Psoas muscle (tissue), 7 donors: ENCODE measurements at regions not wholly inside any gene's neighbourhood (a gene's known extent, or its start where the extent isn't known, plus 50 kb on each side); places are given as distances from the start of the nearest gene placed in this dataset.
A peak's percentile ranks its signal among the peaks of the same experiment; 100 is the strongest.

Experiments used
- ATAC-seq, 4 donors: fragments of 200-7000 bp; cut with Tn5 transposase; one replicate each; pipeline ENCODE4 v1.9.1; 2020; ENCODE audit warnings: moderate library complexity in 3 of 4, mild to moderate bottlenecking in 2 of 4
- DNase-seq, 2 donors: peaks; one replicate each; pipeline ENCODE4 v3.0.0-alpha.2; 2020
- H3K27ac ChIP-seq: fragments of 200-600 bp; one replicate; pipeline ENCODE4 v1.8.0; 2022
- H3K27me3 ChIP-seq, 3 donors: fragments of 200-600 bp in 1 of 3; one replicate each; pipeline versions ENCODE4 v1.6.1 to v1.8.0; 2013 to 2022; ENCODE audit warnings: low read length in 2 of 3, mild to moderate bottlenecking in 2 of 3, moderate library complexity in 1 of 3; ENCODE audit not compliant: insufficient read depth in 3 of 3
- H3K36me3 ChIP-seq, 2 donors: fragments of 200-600 bp in 1 of 2; one replicate each; pipeline versions ENCODE4 v1.6.1 to v1.8.0; 2013 to 2022; ENCODE audit warnings: low read depth in 1 of 2, mild to moderate bottlenecking in 1 of 2, moderate library complexity in 1 of 2; ENCODE audit not compliant: insufficient read depth in 1 of 2
- H3K4me1 ChIP-seq: fragments of 200-600 bp; one replicate; pipeline ENCODE4 v1.8.0; 2022
- H3K4me3 ChIP-seq: fragments of 200-600 bp; one replicate; pipeline ENCODE4 v1.8.0; 2022; ENCODE audit warnings: mild to moderate bottlenecking
- H3K9me3 ChIP-seq: fragments of 200-600 bp; one replicate; pipeline ENCODE4 v1.8.0; 2022
- WGBS, 3 donors: extraction: QIAGEN DNeasy Blood & Tissue Kit; methylation state at CpG; one replicate each; pipeline versions ENCODE4 v1.1.6 to v1.1.7; 2013; 5-methylcytosine and 5-hydroxymethylcytosine counted together
- intact Hi-C, 2 donors: fragments of 100-400 bp; cut with DNase I; formaldehyde crosslinking; loops; one replicate each; pipeline versions ENCODE4 v1.11.0 to v1.14.2; 2022
- TF ChIP-seq, protein P1 (sequence below): fragments of 200-600 bp; IDR thresholded peaks from one replicate; pipeline ENCODE4 v1.8.0; 2022; ENCODE audit warnings: antibody characterized with exemption
- donor health status: healthy with polysubstance abuse.
- donor health status: DM: no; HTN: no; CAD: no; lungs with moderate emphysema.
- donor health status: Bipolar disorder and iron deficiency.
- donor health status: healthy.
- donor health status: DM: yes; HTN: yes; CAD: no.
- donor health status: DM: no; HTN: no; CAD: no.
- donor health status: DM: yes; HTN: yes; CAD: no.

DNA sequence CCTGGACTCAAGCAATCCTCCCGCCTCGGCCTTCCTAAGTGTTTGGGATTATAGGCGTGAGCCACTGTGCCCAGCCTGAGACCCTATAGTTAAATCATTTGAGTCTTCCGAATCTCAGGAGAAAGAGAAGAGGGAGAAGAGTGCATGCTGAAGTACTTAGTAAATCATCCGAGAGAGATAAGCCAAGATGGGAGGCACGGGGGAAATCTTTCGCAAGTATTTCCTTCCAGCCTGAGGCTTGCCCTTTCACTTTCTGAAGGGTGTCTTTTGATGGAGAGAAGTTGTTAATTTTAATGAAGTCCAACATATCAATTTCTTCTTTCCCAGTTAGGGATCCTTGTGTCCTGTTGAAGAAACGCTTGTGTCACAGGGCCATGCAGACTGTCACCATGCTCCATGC is 97.1 kb upstream of the SLC6A6 start:
- Histone ChIP-seq H3K4me1 (peaks cover 47% of the 10 kb centered on the region), H3K9me3 (no peaks in the 10 kb centered on the region), H3K27me3 (no peaks in the 10 kb centered on the region), H3K4me3 (no peak overlapping the region), H3K27ac (peak overlapping the region; percentile 79), H3K36me3 (no peaks in the 10 kb centered on the region)
- intact Hi-C loops, result no loop called here
- 74 to 81% (median 74%) methylated on average over 8 of the region's 8 CpGs for WGBS, 3 donors
- TF ChIP-seq, protein P1, sequence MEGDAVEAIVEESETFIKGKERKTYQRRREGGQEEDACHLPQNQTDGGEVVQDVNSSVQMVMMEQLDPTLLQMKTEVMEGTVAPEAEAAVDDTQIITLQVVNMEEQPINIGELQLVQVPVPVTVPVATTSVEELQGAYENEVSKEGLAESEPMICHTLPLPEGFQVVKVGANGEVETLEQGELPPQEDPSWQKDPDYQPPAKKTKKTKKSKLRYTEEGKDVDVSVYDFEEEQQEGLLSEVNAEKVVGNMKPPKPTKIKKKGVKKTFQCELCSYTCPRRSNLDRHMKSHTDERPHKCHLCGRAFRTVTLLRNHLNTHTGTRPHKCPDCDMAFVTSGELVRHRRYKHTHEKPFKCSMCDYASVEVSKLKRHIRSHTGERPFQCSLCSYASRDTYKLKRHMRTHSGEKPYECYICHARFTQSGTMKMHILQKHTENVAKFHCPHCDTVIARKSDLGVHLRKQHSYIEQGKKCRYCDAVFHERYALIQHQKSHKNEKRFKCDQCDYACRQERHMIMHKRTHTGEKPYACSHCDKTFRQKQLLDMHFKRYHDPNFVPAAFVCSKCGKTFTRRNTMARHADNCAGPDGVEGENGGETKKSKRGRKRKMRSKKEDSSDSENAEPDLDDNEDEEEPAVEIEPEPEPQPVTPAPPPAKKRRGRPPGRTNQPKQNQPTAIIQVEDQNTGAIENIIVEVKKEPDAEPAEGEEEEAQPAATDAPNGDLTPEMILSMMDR, result no peak
- ATAC-seq (no peak), DNase-seq (no peak)

DNA sequence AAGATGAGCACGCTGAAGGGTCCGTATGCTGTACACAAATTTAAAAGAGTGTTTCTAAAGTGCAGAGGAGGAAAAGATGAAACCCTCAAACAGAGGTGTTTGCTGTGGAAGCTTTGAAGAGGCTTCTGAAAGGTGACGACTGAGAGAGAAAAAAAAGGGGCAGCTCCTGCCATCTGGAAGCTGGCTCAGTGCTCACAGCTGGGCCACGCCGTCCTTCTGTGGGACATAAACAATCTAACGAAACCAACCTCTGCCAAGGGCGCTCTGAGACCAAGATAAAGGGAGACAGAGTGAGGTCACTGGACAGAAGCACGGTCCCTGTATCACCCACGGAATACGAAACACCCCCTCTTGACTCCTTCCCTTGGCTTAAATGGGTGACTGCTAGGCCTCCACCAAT is 96.3 kb upstream of the SLC6A6 start:
- no peaks in the 10 kb centered on the region for H3K27me3 ChIP-seq
- H3K9me3 ChIP-seq, result no peaks in the 10 kb centered on the region
- no peak overlapping the region for H3K4me3 ChIP-seq
- ATAC-seq, result no peak
- intact Hi-C loops, result no loop called here
- no peak for DNase-seq
- no peak overlapping the region for H3K27ac ChIP-seq
- H3K4me1 ChIP-seq, result peaks cover 40% of the 10 kb centered on the region
- WGBS, 3 donors, result 79 to 89% (median 87%) methylated on average over 10 of the region's 10 CpGs
- no peaks in the 10 kb centered on the region for H3K36me3 ChIP-seq
- TF ChIP-seq, protein P1, result no peak

DNA sequence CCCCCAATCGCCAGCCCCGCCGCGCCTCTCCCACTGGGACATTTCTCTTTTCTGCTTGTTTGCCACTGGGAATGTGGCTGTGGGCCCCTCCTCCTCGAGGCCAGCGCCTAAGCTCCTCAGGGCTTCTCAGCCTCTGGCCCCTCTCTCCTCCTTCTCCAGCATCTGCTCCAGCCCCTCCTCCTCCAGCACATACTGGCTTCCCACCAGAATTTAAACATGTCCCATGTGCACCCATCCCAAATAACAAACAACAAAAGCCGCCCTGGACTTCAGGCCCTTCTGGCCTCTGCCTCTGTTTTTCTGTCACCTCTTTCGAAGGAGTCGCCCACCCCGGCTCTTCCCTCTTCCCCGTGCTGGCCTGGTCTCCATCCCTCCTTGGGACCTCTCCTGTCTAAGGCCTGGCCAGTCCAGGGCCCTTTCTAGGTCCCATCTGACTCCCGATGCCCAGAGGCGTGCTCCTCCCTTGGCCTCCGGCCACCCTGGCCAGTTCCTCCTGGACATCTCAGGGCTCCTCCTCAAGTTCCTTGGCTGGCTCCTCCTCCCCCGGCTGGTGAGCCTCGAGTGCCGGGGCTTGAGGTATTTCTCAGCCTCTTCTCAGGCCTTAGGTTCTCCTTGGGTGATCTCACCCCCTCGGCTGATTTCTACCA is 94.6 kb upstream of the SLC6A6 start:
- Histone ChIP-seq H3K4me1 (peaks cover 26% of the 10 kb centered on the region), H3K9me3 (no peaks in the 10 kb centered on the region), H3K27ac (no peak overlapping the region), H3K36me3 (no peaks in the 10 kb centered on the region), H3K4me3 (no peak overlapping the region), H3K27me3 (no peaks in the 10 kb centered on the region)
- intact Hi-C loops, result no loop called here
- TF ChIP-seq, protein P1, result no peak
- 65 to 75% (median 67%) methylated on average over 17 to 18 of the region's 18 CpGs for WGBS, 3 donors
- ATAC-seq, result no peak
- DNase-seq, result no peak

DNA sequence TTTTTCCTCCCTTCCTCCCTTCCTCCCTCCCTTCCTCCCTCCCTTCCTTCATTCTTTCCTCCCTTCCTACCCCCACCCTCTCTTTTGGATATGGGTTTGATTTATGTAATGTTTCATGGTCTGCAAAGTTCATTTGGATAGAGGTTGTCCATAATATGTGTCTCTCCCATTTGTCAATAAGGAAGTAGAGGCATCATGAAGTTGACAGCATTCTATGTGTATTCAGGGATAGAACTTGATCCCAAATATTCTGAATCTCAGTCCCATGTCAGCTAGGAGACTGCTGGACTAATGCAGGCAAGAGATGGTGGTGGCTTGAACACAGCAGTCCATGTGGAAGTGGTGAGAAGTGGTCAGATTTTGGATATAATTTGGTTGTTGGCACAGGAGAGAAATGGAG is 90.7 kb upstream of the SLC6A6 start:
- no peak overlapping the region for H3K27ac ChIP-seq
- no peaks in the 10 kb centered on the region for H3K36me3 ChIP-seq
- H3K9me3 ChIP-seq, result no peaks in the 10 kb centered on the region
- H3K4me1 ChIP-seq, result no peaks in the 10 kb centered on the region
- H3K27me3 ChIP-seq, result no peaks in the 10 kb centered on the region
- intact Hi-C loops, result no loop called here
- no peak overlapping the region for H3K4me3 ChIP-seq
- TF ChIP-seq, protein P1, result no peak
- DNase-seq, result no peak
- ATAC-seq, result no peak

DNA sequence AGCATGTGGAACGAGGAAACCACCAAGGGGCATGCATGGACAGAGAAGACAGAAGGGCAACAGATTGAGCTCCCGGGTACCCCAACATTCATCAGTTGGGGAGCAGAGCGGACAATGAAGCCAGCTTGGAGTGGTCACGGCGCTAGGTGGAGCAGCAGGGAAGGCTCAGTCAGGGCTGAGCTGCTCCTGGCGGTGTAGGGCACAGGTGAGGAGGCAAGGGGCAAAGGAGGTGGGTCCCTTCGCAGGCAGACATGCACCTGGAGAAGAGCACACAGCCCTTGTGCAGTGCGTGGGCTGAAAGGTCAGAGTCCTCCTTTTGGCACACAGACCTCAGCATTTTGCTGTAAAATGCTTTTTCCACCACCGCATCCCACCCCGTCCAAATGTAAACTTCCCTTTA is 90.0 kb upstream of the SLC6A6 start:
- Histone ChIP-seq H3K4me3 (no peak overlapping the region), H3K4me1 (no peaks in the 10 kb centered on the region), H3K36me3 (no peaks in the 10 kb centered on the region), H3K27me3 (no peaks in the 10 kb centered on the region), H3K9me3 (no peaks in the 10 kb centered on the region), H3K27ac (no peak overlapping the region)
- ATAC-seq, result no peak
- intact Hi-C loops, result no loop called here
- WGBS, 3 donors, result 86 to 89% (median 86%) methylated on average over 10 of the region's 10 CpGs
- no peak for DNase-seq
- TF ChIP-seq, protein P1, result no peak
